Lung (tissue), 11 donors: ENCODE measurements at regions not wholly inside any gene's neighbourhood (a gene's known extent, or its start where the extent isn't known, plus 50 kb on each side); places are given as distances from the start of the nearest gene placed in this dataset.

Experiments used
- ATAC-seq: fragments of 200-7000 bp; cut with Tn5 transposase; one replicate; pipeline ENCODE4 v1.9.1; 2020; ENCODE audit warnings: moderate number of reproducible peaks; ENCODE audit not compliant: insufficient read depth, low FRiP score
- DNase-seq, 3 donors: peaks; one replicate each; pipeline ENCODE4 v3.0.0-alpha.2; 2013 to 2017
- H3K27ac ChIP-seq, 2 donors: one replicate each; pipeline ENCODE4 v1.5.1; 2013; ENCODE audit warnings: mild to moderate bottlenecking in 2 of 2, moderate library complexity in 2 of 2, control low read depth in 1 of 2, inconsistent platforms in 1 of 2, low read depth in 1 of 2, low read length in 1 of 2
- H3K27me3 ChIP-seq, 3 donors: one replicate each; pipeline ENCODE4 v1.5.1; 2013; ENCODE audit warnings: low read length in 2 of 3; ENCODE audit not compliant: control insufficient read depth in 3 of 3, insufficient read depth in 3 of 3
- H3K36me3 ChIP-seq, 4 donors: one replicate each; pipeline ENCODE4 v1.5.1; 2013; ENCODE audit warnings: low read length in 4 of 4, mild to moderate bottlenecking in 1 of 4, moderate library complexity in 1 of 4; ENCODE audit not compliant: control insufficient read depth in 4 of 4, insufficient read depth in 4 of 4
- H3K4me1 ChIP-seq, 5 donors: one replicate each; pipeline ENCODE4 v1.5.1; 2013; ENCODE audit warnings: low read length in 5 of 5, mild to moderate bottlenecking in 2 of 5, moderate library complexity in 1 of 5; ENCODE audit not compliant: control insufficient read depth in 5 of 5, insufficient read depth in 5 of 5
- H3K4me3 ChIP-seq: one replicate; pipeline ENCODE4 v1.5.1; 2013; ENCODE audit warnings: mild to moderate bottlenecking, control low read depth, moderate library complexity
- H3K9ac ChIP-seq, 2 donors: one replicate each; pipeline ENCODE4 v1.5.1; 2013; ENCODE audit warnings: low read length in 2 of 2, control low read depth in 1 of 2; ENCODE audit not compliant: insufficient read depth in 1 of 2
- H3K9me3 ChIP-seq, 4 donors: one replicate each; pipeline ENCODE4 v1.5.1; 2013; ENCODE audit warnings: low read length in 3 of 4, mild to moderate bottlenecking in 1 of 4, moderate library complexity in 1 of 4; ENCODE audit not compliant: control insufficient read depth in 4 of 4, insufficient read depth in 3 of 4
- CTCF ChIP-seq: IDR thresholded peaks from 2 replicates; pipeline ENCODE4 v1.5.1; 2012; ENCODE audit warnings: mild to moderate bottlenecking; ENCODE audit errors: control extremely low read depth, extremely low read depth
- WGBS, 2 donors: extraction: QIAGEN DNeasy Blood & Tissue Kit; methylation state at CpG; one replicate each; pipeline ENCODE4 v1.1.7; 2013; 5-methylcytosine and 5-hydroxymethylcytosine counted together
- donor health status: control.
- donor health status: control.
- donor health status: Bipolar disorder and iron deficiency.
- donor health status: healthy.
- donor health status: DM: yes; HTN: yes; CAD: no.

GRCh38 chr10:133019191-133019590 lies 68.5 kb upstream of the ADGRA1 start:
- Histone ChIP-seq H3K27ac (no peak overlapping the region), H3K9me3 (no peaks in the 10 kb centered on the region), H3K9ac (no peak overlapping the region), H3K4me3 (no peak overlapping the region), H3K4me1 (peaks cover 0 to 14% (median 4%) of the 10 kb centered on the region in 5 donors), H3K36me3 (no peaks in the 10 kb centered on the region), H3K27me3 (no peaks in the 10 kb centered on the region)
- no peak for TF ChIP-seq CTCF
- WGBS, 2 donors, result 89 to 94% methylated on average over 17 of the region's 17 CpGs
- DNase-seq (no peak), ATAC-seq (no peak)

- 90 to 93% methylated on average over 19 to 24 of the region's 24 CpGs for WGBS, 2 donors
- Histone ChIP-seq H3K4me3 (no peak overlapping the region), H3K36me3 (no peaks in the 10 kb centered on the region), H3K9me3 (no peaks in the 10 kb centered on the region), H3K4me1 (peaks cover 0 to 14% (median 4%) of the 10 kb centered on the region in 5 donors), H3K27me3 (no peaks in the 10 kb centered on the region), H3K9ac (no peak overlapping the region), H3K27ac (no peak overlapping the region)
- TF ChIP-seq CTCF, result no peak
- DNase-seq (no peak), ATAC-seq (no peak)
These were observed 69.2 kb upstream of the ADGRA1 start for GRCh38 chr10:133018491-133018890.

- 93 to 96% methylated on average over 27 of the region's 27 CpGs for WGBS, 2 donors
- no peak for DNase-seq
- Histone ChIP-seq H3K4me1 (peaks cover 0 to 4% (median 0%) of the 10 kb centered on the region in 5 donors), H3K27ac (no peak overlapping the region), H3K27me3 (no peaks in the 10 kb centered on the region), H3K36me3 (no peaks in the 10 kb centered on the region), H3K4me3 (no peak overlapping the region), H3K9me3 (no peaks in the 10 kb centered on the region), H3K9ac (no peak overlapping the region)
- no peak for TF ChIP-seq CTCF
- ATAC-seq, result no peak
These were observed 70.5 kb upstream of the ADGRA1 start for GRCh38 chr10:133017203-133017601.

- TF ChIP-seq CTCF, result no peak
- DNase-seq, result no peak
- 95 to 96% methylated on average over 45 of the region's 45 CpGs for WGBS, 2 donors
These were observed 71.1 kb upstream of the ADGRA1 start for GRCh38 chr10:133016493-133017202.

More at GRCh38 chr10:133016493-133017202, 71.1 kb upstream of the ADGRA1 start:
- no peaks in the 10 kb centered on the region for H3K27me3 ChIP-seq
- no peak overlapping the region for H3K27ac ChIP-seq
- no peaks in the 10 kb centered on the region for H3K36me3 ChIP-seq
- no peak overlapping the region for H3K9ac ChIP-seq
- H3K4me3 ChIP-seq, result no peak overlapping the region
- no peak for ATAC-seq
- no peaks in the 10 kb centered on the region for H3K9me3 ChIP-seq
- peaks cover 0 to 4% (median 0%) of the 10 kb centered on the region in 5 donors for H3K4me1 ChIP-seq
